GM21360 (cell line): ENCODE measurements at regions not wholly inside any gene's neighbourhood (a gene's known extent, or its start where the extent isn't known, plus 50 kb on each side); places are given as distances from the start of the nearest gene placed in this dataset.

Experiments used
- ATAC-seq: cut with Tn5 transposase; IDR thresholded peaks from one replicate; pipeline ENCODE4 v1.9.1; 2021; ENCODE audit warnings: mild to moderate bottlenecking, moderate library complexity; ENCODE audit not compliant: unreplicated experiment

DNA sequence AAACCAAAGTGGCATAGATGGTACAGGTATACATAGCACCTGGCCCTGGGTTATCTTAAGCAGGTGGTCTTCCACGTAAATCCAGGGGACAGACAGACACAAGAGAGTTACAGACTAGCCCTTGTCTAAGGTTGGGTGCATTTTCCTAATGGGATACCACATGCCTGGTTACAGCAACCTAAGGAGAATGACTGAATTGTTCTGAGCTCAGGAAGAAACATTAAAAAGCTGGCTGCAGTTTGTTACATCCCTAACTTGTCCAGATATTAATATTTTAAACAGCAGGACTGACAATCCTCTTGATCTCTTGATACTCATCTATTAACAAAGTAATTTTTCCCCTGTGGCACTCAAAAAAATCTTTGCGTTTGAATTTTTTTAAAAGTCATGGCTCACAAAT is 102.2 kb upstream of the SERP2 start:
- no peak for ATAC-seq

GRCh38 chr13:44271915-44272341 is 101.7 kb upstream of the SERP2 start:
- ATAC-seq = no peak

DNA sequence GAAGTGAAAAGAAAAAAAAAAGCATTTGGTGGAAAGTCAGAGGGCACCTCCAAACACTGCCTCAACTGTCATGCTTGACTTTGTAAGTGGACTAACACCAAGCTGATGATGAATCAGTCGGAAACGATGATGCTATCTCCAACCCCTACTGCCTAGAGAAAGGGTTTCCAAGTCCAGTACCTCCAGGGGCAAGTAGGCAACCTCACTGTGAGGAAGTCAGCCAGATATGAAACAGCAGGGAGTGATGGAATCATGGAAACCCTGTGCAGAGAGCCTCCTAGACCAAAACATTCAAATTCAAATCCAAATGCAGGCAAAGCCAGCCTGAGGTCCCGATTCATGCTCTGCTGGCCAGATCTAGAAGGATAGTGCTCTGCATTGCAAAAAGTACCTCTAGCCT is 100.9 kb upstream of the SERP2 start:
- ATAC-seq = no peak

- no peak for ATAC-seq
Observed at GRCh38 chr13:44273216-44273615, 100.4 kb upstream of the SERP2 start.

DNA sequence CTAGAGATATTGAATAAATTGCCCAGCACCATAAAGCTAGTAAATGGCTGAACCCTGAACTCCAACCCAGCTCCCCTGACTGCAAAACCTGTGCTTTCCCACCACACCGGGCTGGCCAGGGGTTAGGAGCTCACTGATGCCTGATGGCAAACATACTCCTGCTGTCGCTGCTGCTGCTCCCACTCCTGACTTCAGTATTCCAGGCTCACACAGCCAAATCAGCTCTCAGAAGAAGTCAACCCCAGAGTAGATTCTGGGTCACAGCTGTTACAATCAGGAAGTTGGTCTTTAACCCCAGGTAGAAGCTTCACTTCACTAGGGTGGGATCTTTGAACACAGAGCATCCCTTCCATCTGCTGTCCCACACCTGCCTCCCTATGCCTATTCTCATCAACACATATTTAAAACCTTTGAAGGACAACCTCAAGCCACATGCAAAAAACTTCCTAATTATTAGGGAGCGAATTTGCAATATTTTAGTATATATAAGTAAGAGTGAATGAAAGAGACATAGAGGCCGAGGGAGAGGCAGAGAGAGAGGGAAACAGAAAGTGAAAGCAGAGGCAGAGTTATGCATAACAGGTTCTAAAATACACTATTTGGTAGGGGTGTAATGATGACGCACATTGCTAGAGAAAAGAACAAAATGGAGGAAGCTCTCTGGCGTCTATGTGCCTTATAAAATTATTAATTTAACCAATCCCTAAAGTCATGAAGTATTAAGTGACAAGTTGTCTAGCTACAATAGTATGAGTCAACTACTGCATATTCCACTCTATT is 99.4 kb upstream of the SERP2 start:
- peak; percentile 84 for ATAC-seq

- no peak for ATAC-seq
Observed at GRCh38 chr13:44274771-44275205, 98.8 kb upstream of the SERP2 start.

GRCh38 chr13:44275381-44275780 is 98.2 kb upstream of the SERP2 start:
- no peak for ATAC-seq

- ATAC-seq = no peak
Observed at GRCh38 chr13:44276061-44276460, 97.6 kb upstream of the SERP2 start.

GRCh38 chr13:44277459-44277858 is 96.2 kb upstream of the SERP2 start:
- no peak for ATAC-seq

- no peak for ATAC-seq
Observed at GRCh38 chr13:44278166-44278565, 95.5 kb upstream of the SERP2 start.

DNA sequence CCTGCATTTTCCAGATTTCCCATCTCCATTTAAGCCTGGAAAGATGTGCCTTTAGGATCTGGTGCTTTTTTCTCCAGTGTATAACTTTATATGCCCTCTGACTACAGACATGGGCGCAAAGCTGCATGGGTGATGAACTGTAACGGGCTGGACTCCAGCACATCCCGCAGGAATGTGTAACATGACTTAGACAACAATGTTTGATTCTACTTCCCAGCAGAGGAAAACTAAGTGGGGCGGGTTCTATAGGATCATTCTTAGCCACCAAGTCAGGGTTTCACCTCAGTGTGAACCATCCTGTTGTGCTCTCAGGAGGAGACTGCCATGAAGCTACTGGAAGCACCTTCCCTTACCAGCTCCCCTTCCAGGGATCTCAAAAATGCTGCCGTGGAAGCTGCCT is 93.2 kb upstream of the SERP2 start:
- ATAC-seq = no peak

GRCh38 chr13:44281252-44282000 is 92.2 kb upstream of the SERP2 start:
- no peak for ATAC-seq

DNA sequence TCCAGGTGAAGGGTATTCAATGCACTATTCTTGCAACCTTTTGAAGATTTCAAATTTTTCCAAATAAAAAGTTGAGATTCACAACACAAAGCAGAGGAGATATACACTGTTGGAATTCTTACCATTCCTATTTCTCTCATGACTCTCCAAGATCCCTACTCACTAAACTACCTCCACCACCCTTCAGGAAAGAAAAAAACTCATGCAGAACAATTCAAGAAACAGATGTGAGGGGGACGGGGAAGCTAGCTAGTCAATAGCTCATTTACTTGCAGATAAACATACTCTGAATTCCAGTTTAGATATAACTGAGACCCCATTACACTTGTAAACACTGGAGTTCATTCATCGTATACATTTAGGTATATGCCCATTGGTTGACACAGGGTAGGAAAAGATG is 90.0 kb upstream of the SERP2 start:
- ATAC-seq = no peak

DNA sequence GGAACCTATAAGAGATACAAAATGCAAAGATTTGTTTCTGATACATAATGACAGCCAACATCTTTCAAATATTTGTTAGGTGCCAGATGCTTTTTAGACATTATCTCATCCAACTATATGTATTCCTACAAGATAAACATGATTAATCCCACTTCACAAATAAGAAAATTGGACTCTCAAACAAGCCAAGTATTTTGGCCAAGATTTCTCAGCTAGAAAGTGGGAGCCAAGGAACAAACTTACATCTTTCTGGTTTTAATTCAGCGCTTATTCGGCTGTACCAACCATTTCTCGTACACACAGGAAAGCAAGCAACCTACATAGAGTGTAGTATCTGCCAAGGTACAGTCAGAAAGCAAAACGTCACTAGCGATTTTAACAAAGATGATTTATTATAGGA is 85.7 kb upstream of the SERP2 start:
- ATAC-seq = no peak

- no peak for ATAC-seq
Observed at GRCh38 chr13:44292545-44292944, 81.1 kb upstream of the SERP2 start.

DNA sequence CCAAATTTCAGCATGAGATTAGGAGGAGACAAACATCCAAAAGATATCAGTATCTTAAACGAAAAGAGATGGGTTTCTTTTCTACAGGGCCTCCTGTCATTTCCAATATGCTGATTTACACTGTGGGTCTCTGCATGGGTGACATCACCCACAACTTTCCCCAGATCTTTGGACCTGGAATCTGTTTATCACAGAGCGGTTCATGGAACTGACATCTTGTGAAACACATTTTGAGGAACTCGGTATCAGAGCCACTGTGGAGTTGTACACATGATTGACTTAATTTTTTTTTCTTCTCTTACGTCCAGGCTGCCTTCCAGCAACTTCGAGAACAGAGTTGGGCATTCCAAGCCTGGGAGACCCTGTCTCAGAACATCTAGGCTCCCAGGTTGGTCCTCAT is 80.2 kb upstream of the SERP2 start:
- no peak for ATAC-seq

DNA sequence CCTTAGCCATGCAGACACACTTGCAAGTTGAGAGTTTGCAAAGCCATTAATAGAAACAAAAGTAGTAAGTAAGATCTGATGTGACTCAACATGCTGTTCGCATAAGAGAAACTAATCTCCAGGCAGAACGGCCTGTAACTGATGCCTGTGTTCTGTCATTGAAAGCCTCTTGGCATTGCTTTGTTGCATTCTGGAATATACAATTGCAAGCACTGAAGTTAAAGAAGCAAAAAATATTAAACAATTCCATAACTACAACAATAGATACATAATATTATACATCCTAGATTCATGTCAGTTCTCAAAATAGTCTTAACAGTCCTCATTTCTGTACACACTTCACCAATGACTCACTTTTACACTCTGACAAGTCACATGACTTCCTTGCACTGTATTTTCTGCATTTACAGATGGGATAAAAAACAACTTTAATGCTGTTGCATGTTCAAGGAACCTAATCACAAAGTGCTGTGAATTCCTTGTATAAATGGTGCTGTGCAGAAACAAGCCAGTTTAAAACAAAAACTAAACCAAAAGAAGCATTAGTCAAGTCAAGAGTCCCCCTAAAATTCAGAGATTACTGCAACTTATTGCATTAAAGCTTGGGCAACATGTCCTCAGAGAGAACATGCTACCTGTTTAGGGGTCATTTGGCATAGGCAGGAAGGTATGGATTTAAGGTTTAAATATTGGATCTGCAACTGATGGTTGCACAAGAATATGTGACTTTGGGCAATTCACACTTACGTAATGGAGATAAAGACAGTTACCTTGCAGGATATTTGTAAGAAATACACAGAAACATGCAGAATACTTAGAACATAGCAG is 79.5 kb upstream of the SERP2 start:
- ATAC-seq = no peak

GRCh38 chr13:44294876-44295275 is 78.7 kb upstream of the SERP2 start:
- no peak for ATAC-seq

- no peak for ATAC-seq
Observed at GRCh38 chr13:44296856-44297255, 76.8 kb upstream of the SERP2 start.

- ATAC-seq = no peak
Observed at GRCh38 chr13:44298314-44298713, 75.3 kb upstream of the SERP2 start.

- ATAC-seq = no peak
Observed at GRCh38 chr13:44299152-44299943, 74.3 kb upstream of the SERP2 start.
